Vagina (tissue), 2 donors: ENCODE measurements at regions not wholly inside any gene's neighbourhood (a gene's known extent, or its start where the extent isn't known, plus 50 kb on each side); places are given as distances from the start of the nearest gene placed in this dataset.

ENCODE experiments used
- DNase-seq, 2 donors: peaks; one replicate each; pipeline ENCODE4 v3.0.0-alpha.2; 2017; ENCODE audit errors: extremely low spot score in 2 of 2
- H3K27ac ChIP-seq: fragments of 200-600 bp; sonication (generic); one replicate; pipeline ENCODE4 v1.5.1; 2019
- H3K27me3 ChIP-seq: fragments of 200-600 bp; sonication (generic); one replicate; pipeline ENCODE4 v1.5.1; 2019
- H3K36me3 ChIP-seq, 2 donors: fragments of 200-600 bp; sonication (generic); one replicate each; pipeline ENCODE4 v1.5.1; 2017 to 2019
- H3K4me1 ChIP-seq: fragments of 200-600 bp; sonication (generic); one replicate; pipeline ENCODE4 v1.5.1; 2019
- H3K4me3 ChIP-seq, 2 donors: fragments of 200-600 bp; sonication (generic); 1 replicate in 1 of 2; 2 replicates in 1 of 2; pipeline ENCODE4 v1.5.1; 2016 to 2019
- H3K9me3 ChIP-seq: fragments of 200-600 bp; sonication (generic); one replicate; pipeline ENCODE4 v1.5.1; 2019
- CTCF ChIP-seq, 3 experiments: fragments of 450-650 bp in 2 of 3; fragments of 200-600 bp in 1 of 3; sonication (generic) in 1 of 3; IDR thresholded peaks; one replicate each; pipeline ENCODE4 v1.5.1; 2017 to 2019; ENCODE audit warnings: antibody characterized with exemption in 3 of 3, mild to moderate bottlenecking in 2 of 3, moderate library complexity in 2 of 3
- POLR2A ChIP-seq, 2 donors: fragments of 450-650 bp; IDR thresholded peaks; one replicate each; pipeline ENCODE4 v1.6.1; 2017; ENCODE audit warnings: antibody characterized with exemption in 2 of 2, mild to moderate bottlenecking in 2 of 2, moderate library complexity in 2 of 2
- POLR2AphosphoS5 ChIP-seq, 2 donors: sonication (generic); formaldehyde crosslinking; IDR thresholded peaks; one replicate each; pipeline ENCODE4 v1.9.0; 2017; ENCODE audit warnings: antibody characterized with exemption in 2 of 2, mild to moderate bottlenecking in 2 of 2, low read depth in 1 of 2; ENCODE audit not compliant: insufficient read depth in 1 of 2
- intact Hi-C: fragments of 100-400 bp; cut with DNase I; formaldehyde crosslinking; loops from one replicate; pipeline ENCODE4 v1.15.1; 2023

GRCh38 chr3:178916223-178916622, 155.4 kb downstream of the ZMAT3 start:
- DNase-seq = no peak
- Histone ChIP-seq H3K36me3 (no peaks in the 10 kb centered on the region), H3K27ac (no peak overlapping the region), H3K27me3 (no peaks in the 10 kb centered on the region), H3K9me3 (no peaks in the 10 kb centered on the region), H3K4me3 (no peak overlapping the region), H3K4me1 (no peaks in the 10 kb centered on the region)
- TF ChIP-seq POLR2AphosphoS5 (IDR thresholded peaks at IDR 0.05; ENCODE audit: insufficient read depth in 1 of 2, low read depth in 1 of 2) = no peak
- intact Hi-C loops = no loop called here

GRCh38 chr3:178915365-178915764, 156.2 kb downstream of the ZMAT3 start:
- Histone ChIP-seq H3K4me3 (no peak overlapping the region), H3K9me3 (no peaks in the 10 kb centered on the region), H3K4me1 (no peaks in the 10 kb centered on the region), H3K27me3 (no peaks in the 10 kb centered on the region), H3K36me3 (no peaks in the 10 kb centered on the region), H3K27ac (no peak overlapping the region)
- intact Hi-C loops = no loop called here
- no peak for DNase-seq
- TF ChIP-seq CTCF (IDR thresholded peaks at IDR 0.05) (no peak), POLR2AphosphoS5 (IDR thresholded peaks at IDR 0.05; ENCODE audit: insufficient read depth in 1 of 2, low read depth in 1 of 2) (no peak), POLR2A (IDR thresholded peaks at IDR 0.05) (no peak)

GRCh38 chr3:178907081-178907480, 164.5 kb downstream of the ZMAT3 start:
- TF ChIP-seq POLR2AphosphoS5 (IDR thresholded peaks at IDR 0.05; ENCODE audit: insufficient read depth in 1 of 2, low read depth in 1 of 2) (no peak), CTCF (IDR thresholded peaks at IDR 0.05) (no peak), POLR2A (IDR thresholded peaks at IDR 0.05) (no peak)
- no peak for DNase-seq
- Histone ChIP-seq H3K27me3 (no peaks in the 10 kb centered on the region), H3K27ac (no peak overlapping the region), H3K4me1 (no peaks in the 10 kb centered on the region), H3K36me3 (no peaks in the 10 kb centered on the region), H3K9me3 (no peaks in the 10 kb centered on the region), H3K4me3 (no peak overlapping the region)
- intact Hi-C loops = no loop called here

- intact Hi-C loops = no loop called here
- Histone ChIP-seq H3K9me3 (no peaks in the 10 kb centered on the region), H3K27me3 (no peaks in the 10 kb centered on the region), H3K27ac (no peak overlapping the region), H3K4me1 (no peaks in the 10 kb centered on the region), H3K4me3 (no peak overlapping the region), H3K36me3 (no peaks in the 10 kb centered on the region)
- no peak for DNase-seq
- TF ChIP-seq POLR2AphosphoS5 (IDR thresholded peaks at IDR 0.05; ENCODE audit: insufficient read depth in 1 of 2, low read depth in 1 of 2) = no peak
- TF ChIP-seq CTCF (IDR thresholded peaks at IDR 0.05) = no peak
Observed at GRCh38 chr3:178901204-178901603, 170.4 kb downstream of the ZMAT3 start.

- DNase-seq = no peak
- no peak for TF ChIP-seq POLR2AphosphoS5 (IDR thresholded peaks at IDR 0.05; ENCODE audit: insufficient read depth in 1 of 2, low read depth in 1 of 2)
- TF ChIP-seq CTCF (IDR thresholded peaks at IDR 0.05) = no peak
- no peak for TF ChIP-seq POLR2A (IDR thresholded peaks at IDR 0.05)
- H3K27ac ChIP-seq = no peak overlapping the region
- no peaks in the 10 kb centered on the region for H3K36me3 ChIP-seq
- H3K4me3 ChIP-seq = no peak overlapping the region
- H3K9me3 ChIP-seq = no peaks in the 10 kb centered on the region
- intact Hi-C loops = no loop called here
- no peaks in the 10 kb centered on the region for H3K27me3 ChIP-seq
- H3K4me1 ChIP-seq = no peaks in the 10 kb centered on the region
Observed at GRCh38 chr3:178900029-178900646, 171.5 kb downstream of the ZMAT3 start.
